PC-9 (cell line): ENCODE measurements at regions not wholly inside any gene's neighbourhood (a gene's known extent, or its start where the extent isn't known, plus 50 kb on each side); places are given as distances from the start of the nearest gene placed in this dataset.
A peak's percentile ranks its signal among the peaks of the same experiment; 100 is the strongest.

Source experiments
- BruUV-seq: library from RNA; stranded (reverse); fragments of 400-500 nt; replicated peaks from 2 replicates; lab custom pipeline; 2021; lab: Mats Ljungman, UMichigan
- CTCF ChIA-PET: fragments of 300-600 bp; sonication (Branson Sonifier 250); formaldehyde crosslinking; loops from one replicate; lab custom pipeline; 2022; ENCODE audit warnings: antibody characterized with exemption; lab: Charles Lee
- POLR2A ChIA-PET: fragments of 300-600 bp; sonication (Branson Sonifier 250); formaldehyde crosslinking; loops from one replicate; lab custom pipeline; 2022; ENCODE audit warnings: antibody characterized with exemption; ENCODE audit not compliant: unreplicated experiment; lab: Charles Lee
- DNase-seq, 2 experiments: peaks; one replicate each; pipeline versions ENCODE4 v3.0.0 to v3.0.0-alpha.2; 2015 to 2022; ENCODE audit warnings: mixed read lengths in 1 of 2
- H2AFZ ChIP-seq: fragments of 200-600 bp; sonication (generic); 2 replicates; pipeline ENCODE4 v1.8.1; 2017; ENCODE audit warnings: antibody characterized with exemption
- H3F3A ChIP-seq: fragments of 200-600 bp; sonication (generic); 2 replicates; pipeline ENCODE4 v1.8.1; 2017; ENCODE audit warnings: antibody characterized with exemption, mild to moderate bottlenecking, low read depth; ENCODE audit not compliant: insufficient read depth
- H3K27ac ChIP-seq: fragments of 200-600 bp; sonication (generic); 2 replicates; pipeline ENCODE4 v1.6.1; 2016; ENCODE audit warnings: mixed run types
- H3K27me3 ChIP-seq: fragments of 200-600 bp; sonication (generic); 2 replicates; pipeline ENCODE4 v1.6.1; 2016; ENCODE audit warnings: low read depth, mixed run types; ENCODE audit not compliant: insufficient read depth
- H3K36me3 ChIP-seq: fragments of 200-600 bp; sonication (generic); 2 replicates; pipeline ENCODE4 v1.6.1; 2016; ENCODE audit warnings: low read depth, mixed run types
- H3K4me1 ChIP-seq: fragments of 200-600 bp; sonication (generic); replicated peaks from 2 replicates; pipeline ENCODE4 v1.6.1; 2016; ENCODE audit warnings: mixed run types; ENCODE audit not compliant: insufficient read depth
- H3K4me2 ChIP-seq: fragments of 200-600 bp; sonication (generic); 2 replicates; pipeline ENCODE4 v1.6.1; 2017; ENCODE audit warnings: mixed run types
- H3K4me3 ChIP-seq: fragments of 200-600 bp; sonication (generic); 2 replicates; pipeline ENCODE4 v1.6.1; 2016; ENCODE audit warnings: mixed run types
- H3K79me2 ChIP-seq: fragments of 200-600 bp; sonication (generic); 2 replicates; pipeline ENCODE4 v1.6.1; 2017; ENCODE audit warnings: low read depth, mixed run types
- H3K9me2 ChIP-seq: fragments of 200-600 bp; sonication (generic); 2 replicates; pipeline ENCODE4 v1.8.1; 2017; ENCODE audit warnings: mild to moderate bottlenecking; ENCODE audit not compliant: insufficient read depth
- H3K9me3 ChIP-seq: fragments of 200-600 bp; sonication (generic); 2 replicates; pipeline ENCODE4 v1.8.1; 2016; ENCODE audit warnings: low read depth; ENCODE audit not compliant: insufficient read depth
- H4K20me1 ChIP-seq: fragments of 200-600 bp; sonication (generic); 2 replicates; pipeline ENCODE4 v1.8.1; 2017; ENCODE audit not compliant: insufficient read depth
- CTCF ChIP-seq: fragments of 200-600 bp; sonication (generic); conservative IDR thresholded peaks from 2 replicates; pipeline ENCODE4 v1.6.1; 2017; ENCODE audit warnings: mixed run types, antibody characterized with exemption, mild to moderate bottlenecking, moderate library complexity
- EZH2 ChIP-seq: fragments of 200-600 bp; sonication (generic); IDR thresholded peaks from 2 replicates; pipeline ENCODE4 v1.8.0; 2017; ENCODE audit warnings: antibody characterized with exemption, low read depth
- intact Hi-C: fragments of 100-400 bp; cut with micrococcal nuclease; formaldehyde crosslinking; loops from one replicate; pipeline ENCODE4 v1.10.0; 2022; ENCODE audit not compliant: unreplicated experiment

GRCh38 chr5:167793700-167794099 lies 497.7 kb upstream of the WWC1 start:
- no peaks in the 10 kb centered on the region for H3K4me1 ChIP-seq
- H3K79me2 ChIP-seq, result no peaks in the 10 kb centered on the region
- CTCF ChIA-PET, result no interaction called here
- no peak overlapping the region for H2AFZ ChIP-seq
- H3K36me3 ChIP-seq, result no peaks in the 10 kb centered on the region
- H3K27ac ChIP-seq, result no peak overlapping the region
- H3K4me3 ChIP-seq, result no peak overlapping the region
- no peaks in the 10 kb centered on the region for H3K9me3 ChIP-seq
- H3F3A ChIP-seq, result no peaks in the 10 kb centered on the region
- no peaks in the 10 kb centered on the region for H4K20me1 ChIP-seq
- BruUV-seq, result no TSS peak
- H3K4me2 ChIP-seq, result no peak overlapping the region
- no peak for DNase-seq
- POLR2A ChIA-PET, result no interaction called here
- H3K9me2 ChIP-seq, result no peaks in the 10 kb centered on the region
- no peaks in the 10 kb centered on the region for H3K27me3 ChIP-seq
- TF ChIP-seq EZH2, result no peak
- TF ChIP-seq CTCF, result no peak
- intact Hi-C loops, result no loop called here

GRCh38 chr5:167794121-167794520 lies 497.3 kb upstream of the WWC1 start:
- Histone ChIP-seq H3F3A (no peaks in the 10 kb centered on the region), H2AFZ (peak overlapping the region; percentile 55; the same call in 1 of the 2 replicates), H3K36me3 (no peaks in the 10 kb centered on the region), H3K79me2 (no peaks in the 10 kb centered on the region), H3K27me3 (no peaks in the 10 kb centered on the region), H3K4me1 (no peaks in the 10 kb centered on the region), H3K4me2 (no peak overlapping the region), H3K27ac (no peak overlapping the region), H3K9me3 (no peaks in the 10 kb centered on the region), H4K20me1 (no peaks in the 10 kb centered on the region), H3K4me3 (no peak overlapping the region), H3K9me2 (no peaks in the 10 kb centered on the region)
- POLR2A ChIA-PET, result no interaction called here
- CTCF ChIA-PET, result no interaction called here
- TF ChIP-seq CTCF (no peak), EZH2 (no peak)
- intact Hi-C loops, result no loop called here
- no TSS peak for BruUV-seq
- no peak for DNase-seq

- H3K9me2 ChIP-seq, result no peaks in the 10 kb centered on the region
- H3K27ac ChIP-seq, result no peak overlapping the region
- H3K36me3 ChIP-seq, result no peaks in the 10 kb centered on the region
- TF ChIP-seq CTCF (no peak), EZH2 (no peak)
- H3K79me2 ChIP-seq, result no peaks in the 10 kb centered on the region
- H4K20me1 ChIP-seq, result no peaks in the 10 kb centered on the region
- H3F3A ChIP-seq, result peaks cover under 1% of the 10 kb centered on the region; the same call in 1 of the 2 replicates
- H3K27me3 ChIP-seq, result no peaks in the 10 kb centered on the region
- H3K9me3 ChIP-seq, result no peaks in the 10 kb centered on the region; the same call in 1 of the 2 replicates
- no peak overlapping the region for H3K4me3 ChIP-seq
- ChIA-PET CTCF (no interaction called here), POLR2A (no interaction called here)
- no peak overlapping the region for H2AFZ ChIP-seq
- peaks cover 6% of the 10 kb centered on the region for H3K4me1 ChIP-seq
- no peak for DNase-seq
- no TSS peak for BruUV-seq
- intact Hi-C loops, result no loop called here
- no peak overlapping the region for H3K4me2 ChIP-seq
Measured at GRCh38 chr5:167796672-167797071, 494.8 kb upstream of the WWC1 start.
